NB4 (cell line): ENCODE measurements at regions not wholly inside any gene's neighbourhood (a gene's known extent, or its start where the extent isn't known, plus 50 kb on each side); places are given as distances from the start of the nearest gene placed in this dataset.

Experiments used
- CTCF ChIP-seq: IDR thresholded peaks from one replicate; pipeline ENCODE4 v1.5.1; 2012; ENCODE audit warnings: low read depth, low read length
- MAX ChIP-seq: IDR thresholded peaks from 2 replicates; pipeline ENCODE4 v1.6.1; 2011; ENCODE audit warnings: low read depth, low read length

- no peak for TF ChIP-seq CTCF
- TF ChIP-seq MAX: no peak
Measured at GRCh38 chr5:89721931-89722330, 687.6 kb downstream of the CETN3 start.
